NCI-H82 treated with DMSO at 0.1 percent for 48 hours (cell line): ENCODE measurements at regions not wholly inside any gene's neighbourhood (a gene's known extent, or its start where the extent isn't known, plus 50 kb on each side); places are given as distances from the start of the nearest gene placed in this dataset.

Experiments
- DNase-seq: peaks from one replicate; lab custom pipeline; 2025; ENCODE audit not compliant: unreplicated experiment; lab: John Stamatoyannopoulos, UW

DNA sequence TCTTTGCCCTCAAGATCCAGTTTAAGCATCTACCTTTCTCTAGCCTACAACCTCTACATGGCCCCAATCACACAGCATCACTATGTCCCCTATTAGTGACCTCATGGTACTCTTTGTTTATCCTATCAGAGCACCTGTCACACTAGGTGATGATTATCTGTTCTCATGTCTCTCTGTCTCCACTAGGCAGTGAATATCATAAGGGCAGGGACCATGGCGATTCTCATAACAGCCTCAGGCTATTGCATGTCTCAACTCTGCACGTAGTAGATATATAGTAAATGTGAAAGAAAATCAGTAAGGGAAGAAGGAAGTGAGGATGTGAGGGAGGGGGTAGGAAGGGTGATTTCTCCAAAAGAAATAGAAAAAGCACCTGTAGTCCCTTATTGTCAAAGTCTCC, 311.0 kb downstream of the NSG2 start:
- DNase-seq, result no peak

DNA sequence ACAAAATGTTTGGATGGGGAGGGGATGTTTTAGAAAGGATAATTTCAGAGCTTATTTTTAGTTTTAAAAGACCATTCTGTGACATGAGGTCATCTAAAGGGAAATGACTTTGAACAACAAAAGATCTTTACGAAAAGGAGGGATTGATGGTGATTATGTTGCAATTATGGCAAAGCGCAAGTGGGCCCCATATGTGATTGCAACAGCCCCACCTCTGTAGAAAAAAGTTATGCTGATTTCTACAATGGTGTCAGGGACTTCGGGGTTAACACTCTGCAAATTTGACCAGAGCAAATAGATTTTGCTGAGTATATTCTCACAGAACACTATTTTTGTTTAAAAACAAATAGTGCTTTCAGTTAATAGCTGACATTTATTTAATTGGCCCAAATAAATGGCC, 312.8 kb downstream of the NSG2 start:
- no peak for DNase-seq

DNA sequence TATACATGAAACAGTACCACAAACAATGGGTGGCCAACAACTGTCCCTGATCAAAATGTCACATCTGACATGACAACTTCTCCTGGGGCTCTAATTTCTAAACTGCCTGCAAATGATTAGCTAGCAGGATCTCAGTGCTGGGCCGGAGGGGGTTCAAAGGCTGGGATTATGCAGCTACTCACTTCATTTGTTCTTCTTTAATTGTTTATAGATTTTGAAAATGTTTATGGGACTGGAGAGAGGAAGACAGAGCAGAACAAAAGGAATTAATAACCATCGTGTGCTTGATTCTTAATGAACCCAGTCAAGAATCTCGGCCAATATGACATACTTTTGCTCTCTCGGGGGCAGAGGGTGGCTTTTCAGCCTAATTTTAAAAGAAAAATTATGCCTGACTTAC, 313.6 kb downstream of the NSG2 start:
- no peak for DNase-seq

DNA sequence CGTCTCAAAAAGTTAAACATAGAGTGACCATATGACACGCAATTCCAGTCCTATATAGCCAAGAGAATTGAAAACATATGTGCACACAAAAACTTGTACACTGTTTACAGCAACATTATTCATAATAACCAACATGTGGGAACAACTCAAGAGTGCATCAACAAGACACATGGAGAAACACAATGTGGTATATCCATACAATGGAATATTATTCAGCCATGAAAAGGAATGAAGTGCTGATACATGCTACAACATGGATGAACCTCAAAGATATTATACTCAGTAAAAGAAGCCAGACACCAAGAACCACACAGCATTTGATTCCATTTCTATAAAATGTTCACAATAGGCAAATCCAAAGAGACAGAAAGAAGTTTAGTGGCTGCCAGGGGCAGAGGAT, 317.0 kb downstream of the NSG2 start:
- DNase-seq, result no peak

DNA sequence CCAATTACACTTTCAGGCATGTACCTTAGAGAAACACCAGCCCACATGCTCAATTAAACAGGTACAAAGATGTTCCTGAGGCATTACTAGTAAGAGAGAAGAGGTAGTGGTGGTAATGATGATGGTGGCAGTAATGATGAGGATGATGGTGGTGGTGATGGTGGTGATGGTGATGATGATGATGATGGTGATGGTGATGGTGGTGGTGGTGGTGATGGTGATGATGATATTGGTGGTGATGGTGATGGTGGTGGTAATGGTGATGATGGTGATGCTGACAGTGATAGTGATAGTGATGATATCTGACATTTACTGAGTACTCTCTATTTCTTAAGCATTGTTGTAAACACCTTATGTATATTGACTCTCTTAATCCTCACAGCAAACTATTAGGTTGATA, 318.4 kb downstream of the NSG2 start:
- DNase-seq, result no peak

DNA sequence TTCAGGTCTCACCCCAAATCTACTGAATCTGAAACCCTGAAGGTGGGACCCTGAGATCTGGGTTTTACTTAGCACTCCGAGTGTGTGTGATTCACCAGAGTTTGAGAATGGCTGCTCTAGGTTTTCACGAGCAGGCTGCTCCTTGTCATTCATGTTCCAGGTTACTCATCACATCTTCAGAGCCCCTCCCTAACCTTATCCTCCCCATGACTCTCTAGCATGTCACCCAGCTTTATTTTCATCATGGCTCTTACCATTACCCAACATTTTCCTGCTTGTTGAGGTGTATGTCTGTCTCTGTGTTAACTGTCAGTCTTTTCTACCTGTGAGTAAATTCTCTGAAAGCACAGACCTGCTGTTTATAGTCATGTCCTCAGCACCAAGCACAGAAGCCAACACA, 319.2 kb downstream of the NSG2 start:
- no peak for DNase-seq

DNA sequence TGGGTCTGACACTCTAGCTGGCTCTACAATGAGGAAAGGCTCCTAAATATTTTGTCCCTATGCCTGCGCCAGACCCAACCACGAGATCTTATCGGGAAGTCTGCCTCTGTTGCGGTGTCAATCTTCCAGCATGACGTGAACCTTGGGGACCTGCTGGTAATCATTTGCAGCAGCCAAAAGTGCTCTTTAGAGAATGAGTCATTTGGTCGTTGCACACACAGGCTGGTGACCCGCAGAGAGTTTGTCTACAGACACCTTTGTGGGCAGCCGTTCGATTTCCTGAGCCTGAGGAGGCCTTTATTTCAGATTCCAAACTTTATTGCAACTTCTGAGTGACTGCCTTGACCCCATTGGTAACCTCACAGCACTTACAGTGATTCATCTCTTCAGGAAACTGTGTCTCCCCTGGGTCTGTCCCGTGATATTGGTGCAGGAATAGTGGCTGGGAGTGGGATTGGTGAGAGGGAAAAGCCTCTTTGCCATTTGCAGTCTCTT, 326.1 kb downstream of the NSG2 start:
- no peak for DNase-seq

DNA sequence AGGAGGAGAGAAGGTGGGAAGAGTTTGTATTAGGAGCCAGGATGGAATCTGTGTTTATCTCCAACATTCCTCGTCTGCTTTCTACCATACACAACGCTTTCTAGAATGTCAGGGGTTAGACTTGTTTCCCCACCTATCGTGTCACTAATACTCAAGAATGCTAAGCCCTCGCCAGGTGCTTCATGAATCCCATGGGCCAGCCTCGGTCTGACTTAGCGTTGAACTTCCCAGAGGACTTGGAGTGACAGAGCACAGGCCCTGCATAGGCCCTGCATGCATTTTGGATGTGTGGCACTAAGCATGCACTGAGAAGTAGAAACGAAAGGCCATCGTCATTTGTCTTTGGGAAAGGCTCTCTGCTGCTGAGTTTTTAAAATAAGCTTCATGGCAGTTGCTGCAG, 328.7 kb downstream of the NSG2 start:
- no peak for DNase-seq

DNA sequence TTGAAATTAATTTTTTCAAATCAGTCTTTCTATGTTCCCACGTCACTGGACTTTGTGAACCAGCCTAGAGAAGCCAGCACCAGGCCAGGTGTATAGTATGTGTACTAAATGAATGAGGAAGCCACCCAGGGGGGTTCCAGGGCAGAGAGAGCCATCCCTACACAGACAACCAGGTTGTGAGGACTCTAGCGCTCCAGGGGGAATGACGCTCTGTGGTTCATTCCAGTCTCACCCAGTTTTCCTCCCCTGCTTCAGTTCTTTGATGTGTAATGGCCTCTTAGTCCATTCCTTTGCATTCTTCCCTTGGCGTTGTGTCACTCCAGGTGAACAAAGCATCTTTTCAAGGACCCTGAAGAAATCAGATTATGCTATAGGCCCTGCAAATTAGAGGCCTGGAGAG, 330.6 kb downstream of the NSG2 start:
- no peak for DNase-seq

DNA sequence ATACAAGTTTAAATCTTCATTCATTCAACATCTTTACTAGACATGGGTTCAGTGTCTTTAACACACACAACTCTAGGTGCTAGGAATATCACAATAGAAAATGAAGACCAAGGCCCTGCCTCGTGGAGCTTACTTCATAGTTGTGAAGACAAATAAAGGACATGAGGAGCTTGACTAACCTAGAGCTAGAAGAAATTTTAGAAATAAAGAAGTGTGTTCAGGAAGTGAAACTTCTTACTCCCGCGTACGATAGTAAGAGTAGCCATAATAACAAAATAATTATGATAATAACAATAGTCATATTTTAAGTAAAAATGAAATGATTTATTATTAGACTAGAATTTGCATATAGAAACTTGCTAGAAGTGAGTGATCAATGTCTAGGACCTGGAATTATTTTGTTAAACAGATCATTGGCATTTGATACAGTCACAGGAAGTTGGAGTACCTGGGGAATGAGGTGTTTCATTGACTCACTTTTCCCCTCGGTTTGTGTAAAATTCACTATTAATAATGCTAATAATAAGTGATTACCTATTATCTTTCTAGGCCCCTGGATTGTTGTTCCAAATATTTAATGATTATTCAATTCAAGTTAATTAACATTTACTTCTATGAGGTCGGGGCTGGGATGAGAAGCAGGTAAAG, 331.3 kb downstream of the NSG2 start:
- no peak for DNase-seq

DNA sequence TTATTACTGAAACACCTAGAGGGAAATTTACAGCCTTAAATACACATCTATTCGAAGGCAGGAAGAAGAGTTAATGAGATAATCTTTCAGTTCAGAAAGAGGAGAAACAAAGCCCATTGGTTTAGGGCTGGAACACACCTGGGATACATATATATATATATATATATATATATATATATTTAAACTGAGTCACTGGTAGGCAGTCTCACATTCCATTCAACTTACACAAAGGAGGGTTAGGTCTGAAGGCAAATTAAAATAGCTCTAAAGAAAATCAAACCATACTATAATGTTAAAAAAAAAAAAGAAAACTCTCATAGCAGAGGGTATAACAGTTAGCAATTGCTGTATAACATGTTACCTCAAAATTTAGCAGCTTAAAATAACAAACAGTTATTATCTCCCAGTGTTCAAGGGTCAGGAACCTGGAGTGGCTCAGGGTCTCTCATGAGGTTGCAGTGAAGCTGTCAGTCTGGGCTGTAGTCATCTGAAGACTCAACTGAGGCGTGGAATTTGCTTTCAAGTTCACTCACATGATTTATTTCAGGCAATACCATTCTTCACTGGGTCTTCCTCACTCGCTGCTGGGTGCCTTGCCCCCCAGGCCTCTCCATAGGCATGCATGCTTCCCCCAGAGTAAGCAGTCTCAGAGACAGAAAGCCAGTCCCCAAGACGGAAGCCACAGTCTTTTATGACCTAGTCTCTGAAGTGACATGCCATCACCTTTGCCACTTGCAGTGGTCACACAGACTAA, 332.8 kb downstream of the NSG2 start:
- no peak for DNase-seq

DNA sequence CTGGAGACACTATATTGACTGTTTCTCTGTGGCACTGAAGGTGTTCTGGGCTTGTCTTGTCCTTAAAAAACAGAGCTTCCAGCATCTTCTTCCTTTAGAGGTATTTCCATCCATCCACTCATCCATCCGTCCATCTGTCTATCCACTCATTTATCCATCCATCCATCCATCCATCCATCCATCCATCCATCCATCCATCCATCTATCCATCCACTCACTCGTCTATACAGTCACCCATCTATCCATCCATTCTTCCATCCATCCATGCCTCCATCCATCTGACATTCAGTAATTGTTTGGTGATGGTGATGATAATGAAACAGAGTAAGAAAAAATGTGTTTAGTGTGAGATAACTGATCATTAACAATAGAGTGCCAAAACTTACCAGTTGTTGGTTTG, 334.8 kb downstream of the NSG2 start:
- DNase-seq, result no peak

DNA sequence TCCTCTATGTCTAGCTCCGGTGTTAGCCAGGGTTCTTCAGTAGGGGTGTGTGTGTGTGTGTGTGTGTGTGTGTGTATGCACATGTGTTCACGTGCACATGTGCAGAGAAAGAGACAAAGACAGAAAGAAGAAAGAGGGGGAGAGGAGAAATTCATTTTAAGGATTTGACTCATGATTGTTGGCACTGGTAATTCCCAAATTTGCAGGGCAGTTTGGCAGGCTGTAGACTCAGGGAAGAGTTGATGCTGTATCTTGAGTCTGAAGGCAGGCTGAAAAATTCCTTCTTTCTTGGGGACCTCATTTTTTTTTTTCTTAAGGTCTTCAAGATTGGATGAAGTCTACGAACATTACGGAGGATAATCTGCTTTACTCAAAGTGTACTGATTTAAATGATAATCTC, 335.7 kb downstream of the NSG2 start:
- DNase-seq, result no peak

DNA sequence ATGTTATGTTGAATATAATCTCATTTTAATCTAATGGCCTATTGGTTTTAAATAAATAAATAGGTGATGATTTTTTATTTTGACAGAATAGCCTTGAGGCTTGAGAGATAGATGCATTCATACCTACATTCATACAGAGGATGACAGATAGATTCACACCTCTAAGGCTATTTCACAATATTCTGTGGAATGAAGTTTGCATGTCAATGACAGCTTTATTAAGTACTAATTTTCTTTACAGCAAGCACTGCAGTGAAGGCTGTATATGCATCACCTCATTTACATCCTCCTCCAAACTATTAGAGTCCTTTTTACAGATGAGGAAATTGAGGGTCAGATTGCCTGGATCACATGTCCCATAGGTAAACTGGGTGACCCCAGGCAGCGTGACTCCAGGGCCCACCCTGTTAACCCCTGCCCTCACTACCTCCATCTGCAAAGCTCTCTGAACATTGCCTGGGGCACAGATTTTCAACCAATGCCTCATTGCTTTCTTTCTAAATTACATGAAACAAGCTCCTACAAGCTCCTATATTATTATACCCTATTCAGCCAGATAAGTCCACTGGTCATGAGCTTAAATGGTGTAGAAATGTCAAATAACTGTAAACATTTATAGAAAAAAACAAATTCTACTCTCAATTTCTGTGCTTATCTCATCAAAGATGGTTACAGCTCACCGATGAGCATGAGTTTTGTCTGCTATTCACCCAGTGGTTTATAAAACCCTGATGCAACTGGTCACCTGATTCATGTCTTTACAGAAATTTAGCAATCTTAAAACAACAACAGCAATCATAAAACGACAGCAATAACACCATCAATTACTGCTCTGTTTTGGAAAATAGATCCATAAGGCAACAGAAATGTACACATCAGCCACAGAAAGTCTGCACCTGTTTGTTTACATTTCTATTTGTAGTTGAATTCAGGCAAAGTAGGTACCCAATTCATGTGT, 338.0 kb downstream of the NSG2 start:
- DNase-seq, result no peak

DNA sequence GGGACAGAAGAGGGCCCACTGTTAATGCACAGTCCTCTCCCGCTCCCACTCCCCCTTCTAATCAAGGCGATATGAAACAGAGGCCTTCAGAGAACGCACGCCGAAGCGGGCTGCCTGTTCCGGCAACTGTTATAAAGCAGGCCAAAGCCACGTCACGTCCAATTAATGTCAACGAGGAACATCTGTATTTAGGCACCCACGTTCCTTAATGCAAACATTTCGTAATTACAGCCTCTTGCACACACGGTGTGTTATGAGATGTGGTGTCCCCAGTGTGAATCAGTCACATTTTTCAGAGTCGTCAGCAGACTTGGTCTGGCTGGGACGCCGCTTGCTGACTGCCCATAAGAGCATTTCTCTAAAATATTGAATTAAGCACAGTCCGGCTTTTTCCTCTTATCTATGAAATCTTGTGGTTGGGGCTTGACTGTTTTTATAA, 339.0 kb downstream of the NSG2 start:
- DNase-seq, result no peak

DNA sequence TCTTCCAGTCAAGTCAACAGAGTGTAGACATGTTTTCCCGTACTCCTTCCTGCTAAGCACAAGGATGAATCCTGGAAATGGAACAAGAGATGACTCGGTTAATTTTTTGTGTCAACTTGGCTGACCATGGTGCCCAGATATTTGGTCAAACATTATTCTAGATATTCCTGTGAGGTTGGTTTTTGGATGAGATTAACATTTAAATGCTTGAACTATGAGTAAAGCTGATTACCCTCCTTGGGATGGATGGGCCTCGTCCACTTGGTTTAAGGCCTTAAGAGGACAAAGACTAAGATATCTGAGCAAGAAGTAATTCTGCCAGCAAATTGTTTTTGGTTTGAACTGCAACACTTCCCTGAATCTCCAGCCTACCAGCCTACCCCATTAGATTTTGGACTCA, 338.1 kb upstream of the MSX2 start:
- DNase-seq, result no peak

DNA sequence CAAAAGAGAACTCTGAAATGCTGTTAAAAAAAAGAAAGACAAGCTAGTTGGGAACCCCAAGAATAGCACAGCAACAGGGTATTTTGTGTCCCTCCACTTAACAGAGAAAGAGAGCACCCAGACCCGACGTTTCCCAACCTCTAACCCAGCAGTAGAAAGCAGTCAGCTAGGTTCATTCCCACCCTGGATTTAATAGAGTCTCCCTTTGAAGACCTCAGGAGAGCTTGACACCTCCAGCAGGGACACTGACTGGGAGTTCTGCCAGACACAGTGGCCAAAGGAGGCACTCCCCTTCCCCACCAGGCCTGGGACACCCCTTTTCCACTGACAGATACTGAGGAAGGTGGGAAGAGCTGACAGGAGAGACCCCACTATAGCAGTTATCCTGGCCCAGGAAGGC, 337.5 kb upstream of the MSX2 start:
- DNase-seq, result no peak

DNA sequence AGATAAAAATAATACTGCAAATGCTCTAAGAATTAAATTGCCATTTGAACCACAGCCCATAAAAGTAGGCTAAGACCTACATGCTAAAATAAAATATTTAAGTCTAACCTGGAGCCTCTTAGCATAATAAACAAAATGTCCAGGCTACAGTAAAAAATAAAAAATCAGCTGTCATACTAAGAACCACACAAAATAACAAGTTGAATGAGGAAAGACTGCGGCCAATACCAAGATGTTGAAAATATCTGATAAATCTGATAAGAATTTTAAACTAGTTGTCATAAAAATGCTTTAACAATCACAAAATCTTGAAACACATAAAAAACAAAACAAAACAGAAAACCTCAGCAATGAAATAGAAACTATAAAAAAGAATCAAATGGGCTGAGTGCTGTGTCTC, 336.9 kb upstream of the MSX2 start:
- DNase-seq, result no peak

DNA sequence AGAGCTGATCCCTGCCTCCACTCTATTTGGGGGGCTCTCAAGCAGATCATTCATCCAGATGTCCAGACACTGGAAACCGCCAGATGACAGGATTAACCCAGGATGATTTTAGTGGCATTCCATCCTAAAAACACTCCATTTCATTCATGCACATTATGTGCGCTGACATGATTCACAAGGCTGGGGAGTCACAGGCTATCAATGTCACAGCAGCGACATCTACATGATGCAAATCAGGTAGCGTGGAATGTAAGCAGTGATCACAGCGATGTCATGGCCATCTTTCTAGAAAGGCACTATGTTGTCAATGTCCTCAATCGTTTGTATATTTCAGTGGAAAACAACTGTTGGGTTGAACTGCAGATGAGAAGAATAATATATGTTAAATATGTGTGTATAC, 331.5 kb upstream of the MSX2 start:
- no peak for DNase-seq

DNA sequence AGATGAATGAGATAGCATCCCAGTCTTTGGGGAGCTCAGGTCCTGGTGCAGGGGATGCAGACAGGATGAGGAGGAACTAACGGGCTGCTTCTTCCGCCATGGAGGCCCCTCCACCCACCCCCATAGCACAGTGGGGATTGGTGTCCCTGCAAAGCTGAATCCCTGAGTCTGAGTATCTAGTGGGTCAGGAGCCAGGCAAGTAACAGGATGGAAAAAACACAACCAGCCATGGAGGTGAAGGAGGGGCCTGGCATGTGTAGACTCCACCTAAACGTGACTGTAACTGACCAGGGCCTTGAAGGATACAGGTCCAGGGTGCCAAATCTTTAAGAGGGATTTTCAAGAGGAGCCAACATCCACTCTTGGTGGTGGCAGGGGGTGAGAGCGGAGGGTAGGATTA, 327.8 kb upstream of the MSX2 start:
- no peak for DNase-seq

DNA sequence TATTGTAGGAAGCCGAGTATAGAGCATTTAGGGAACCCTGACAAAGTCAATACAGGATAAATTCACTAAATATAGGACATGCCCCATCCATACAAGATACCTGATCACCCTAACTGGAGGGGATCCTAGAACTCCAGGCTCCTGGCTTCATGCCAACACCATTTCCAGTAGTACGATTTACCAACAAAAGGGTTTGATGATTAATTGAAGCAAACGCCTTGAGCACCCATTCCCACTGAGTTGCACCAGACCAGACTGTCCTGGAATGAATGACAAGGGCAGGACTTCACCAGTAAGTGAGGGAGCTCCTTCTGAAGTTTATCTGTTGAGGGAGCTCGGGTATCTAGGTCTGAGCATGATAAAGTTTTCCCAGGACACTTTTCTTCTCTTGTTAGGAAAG, 327.2 kb upstream of the MSX2 start:
- no peak for DNase-seq

DNA sequence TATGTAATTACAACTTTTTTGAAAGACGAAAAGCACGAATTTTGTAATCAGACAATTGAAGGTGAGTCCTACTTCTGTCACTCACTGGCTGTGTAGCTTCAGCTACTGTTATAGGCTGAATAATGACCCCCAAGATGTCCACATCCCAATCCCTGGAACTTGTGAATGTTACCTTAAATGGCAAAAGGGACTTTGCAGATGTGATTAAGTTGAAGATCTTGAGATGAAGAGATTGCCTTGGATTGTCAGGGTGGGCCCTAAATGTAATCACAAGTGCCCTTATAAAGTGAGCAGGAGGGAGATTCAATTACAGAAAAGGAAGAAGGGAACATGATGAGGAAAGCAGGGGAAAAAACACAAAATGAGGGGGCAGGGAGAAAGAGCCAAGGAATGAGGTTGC, 326.2 kb upstream of the MSX2 start:
- no peak for DNase-seq
